HCT116 (cell line): ENCODE measurements at regions not wholly inside any gene's neighbourhood (a gene's known extent, or its start where the extent isn't known, plus 50 kb on each side); places are given as distances from the start of the nearest gene placed in this dataset.

ENCODE experiments used
- ATAC-seq: fragments of 200-7000 bp; cut with Tn5 transposase; 2 replicates; pipeline ENCODE4 v1.9.1; 2020; ENCODE audit warnings: mild to moderate bottlenecking, moderate library complexity
- BruUV-seq: library from RNA; stranded (reverse); fragments of 400-500 nt; replicated peaks from 2 replicates; lab custom pipeline; 2021; lab: Mats Ljungman, UMichigan
- CTCF ChIA-PET: fragments of 300-600 bp; sonication (Branson Sonifier 250); formaldehyde crosslinking; loops from one replicate; lab custom pipeline; 2021; ENCODE audit warnings: antibody characterized with exemption; lab: Charles Lee
- POLR2A ChIA-PET: fragments of 300-600, 350-600 bp; sonication (Branson Sonifier 250); formaldehyde crosslinking; loops from one replicate; lab custom pipeline; 2021; ENCODE audit warnings: antibody characterized with exemption; lab: Charles Lee
- RAD21 ChIA-PET, 2 experiments: fragments of 300-600 bp; sonication (Branson Sonifier 250); formaldehyde crosslinking; loops; one replicate each; lab custom pipeline; 2023; ENCODE audit warnings: low total read pairs in 2 of 2; ENCODE audit not compliant: uncharacterized antibody in 2 of 2, unreplicated experiment in 2 of 2, low non-redundant PET in 1 of 2; lab: Charles Lee
- DNase-seq: peaks from one replicate; pipeline ENCODE4 v3.0.0-alpha.2; 2010; ENCODE audit warnings: low read depth, low spot score
- H2AFZ ChIP-seq: fragments of 200-600 bp; shearing (Covaris generic), sonication (generic); 2 replicates; pipeline ENCODE4 v1.6.1; 2017; ENCODE audit warnings: low read depth, mixed run types, mixed read lengths, antibody characterized with exemption, low read length; ENCODE audit not compliant: poor library complexity, severe bottlenecking
- H3K27ac ChIP-seq: 2 replicates; pipeline ENCODE4 v1.5.1; 2012; ENCODE audit warnings: low read depth, low read length
- H3K27me3 ChIP-seq: fragments of 200-600 bp; sonication (generic); 2 replicates; pipeline ENCODE4 v1.6.1; 2016; ENCODE audit warnings: mixed run types, low read length, mixed read lengths; ENCODE audit not compliant: insufficient read depth
- H3K36me3 ChIP-seq, 2 experiments: fragments of 200-500 bp in 1 of 2; fragments of 200-600 bp in 1 of 2; sonication (Bioruptor generic) in 1 of 2; sonication (generic) in 1 of 2; 2 replicates each; pipeline versions ENCODE4 v1.5.1 to v1.6.1; 2014 to 2016; ENCODE audit warnings: low read length in 2 of 2, inconsistent platforms in 1 of 2, mixed read lengths in 1 of 2, mixed run types in 1 of 2; ENCODE audit not compliant: insufficient read depth in 2 of 2, control insufficient read depth in 1 of 2
- H3K4me1 ChIP-seq, 2 experiments: fragments of 200-600 bp in 1 of 2; sonication (generic) in 1 of 2; 2 replicates each; pipeline versions ENCODE4 v1.5.1 to v1.6.1; 2012 to 2017; ENCODE audit warnings: low read length in 2 of 2, inconsistent platforms in 1 of 2, mild to moderate bottlenecking in 1 of 2, mixed read lengths in 1 of 2, mixed run types in 1 of 2, moderate library complexity in 1 of 2; ENCODE audit not compliant: insufficient read depth in 2 of 2, control insufficient read depth in 1 of 2
- H3K4me2 ChIP-seq: fragments of 200-600 bp; sonication (generic); 2 replicates; pipeline ENCODE4 v1.6.1; 2017; ENCODE audit warnings: mixed run types, low read length, mixed read lengths
- H3K4me3 ChIP-seq, 2 experiments: fragments of 200-600 bp in 1 of 2; sonication (generic) in 1 of 2; replicated peaks in 1 of 2; 2 replicates each; pipeline ENCODE4 v1.5.1; 2011 to 2016; ENCODE audit warnings: low read length in 2 of 2, control low read depth in 1 of 2, low read depth in 1 of 2, mild to moderate bottlenecking in 1 of 2, mixed read lengths in 1 of 2, mixed run types in 1 of 2
- H3K79me2 ChIP-seq: fragments of 200-600 bp; sonication (generic); 2 replicates; pipeline ENCODE4 v1.6.1; 2017; ENCODE audit warnings: mild to moderate bottlenecking, mixed run types, low read length, moderate library complexity, mixed read lengths; ENCODE audit not compliant: insufficient read depth
- H3K9ac ChIP-seq: fragments of 200-600 bp; sonication (generic); 2 replicates; pipeline ENCODE4 v1.6.1; 2016; ENCODE audit warnings: low read length, mixed read lengths
- H3K9me2 ChIP-seq: fragments of 200-600 bp; sonication (generic), shearing (Covaris generic); 2 replicates; pipeline ENCODE4 v1.6.1; 2017; ENCODE audit warnings: mixed run types, mild to moderate bottlenecking, moderate library complexity; ENCODE audit not compliant: insufficient read depth
- H3K9me3 ChIP-seq, 2 experiments: fragments of 200-500 bp in 1 of 2; fragments of 200-600 bp in 1 of 2; sonication (Bioruptor generic) in 1 of 2; sonication (generic) in 1 of 2; 2 replicates each; pipeline ENCODE4 v1.6.1; 2014 to 2017; ENCODE audit warnings: low read length in 2 of 2, mixed read lengths in 2 of 2, inconsistent platforms in 1 of 2, low read depth in 1 of 2, mild to moderate bottlenecking in 1 of 2, mixed run types in 1 of 2, moderate library complexity in 1 of 2; ENCODE audit not compliant: control insufficient read depth in 1 of 2, insufficient read depth in 1 of 2
- H4K20me1 ChIP-seq: fragments of 200-600 bp; sonication (generic), shearing (Covaris generic); 2 replicates; pipeline ENCODE4 v1.6.1; 2017; ENCODE audit warnings: mixed run types, mild to moderate bottlenecking, moderate library complexity; ENCODE audit not compliant: insufficient read depth
- CTCF ChIP-seq, 3 experiments: fragments of 200-600 bp in 1 of 3; sonication (generic) in 1 of 3; IDR thresholded peaks in 2 of 3; conservative IDR thresholded peaks in 1 of 3; 2 replicates each; pipeline ENCODE4 v1.5.1; 2012 to 2017; ENCODE audit warnings: low read depth in 2 of 3, low read length in 2 of 3, antibody characterized with exemption in 1 of 3, borderline replicate concordance in 1 of 3, control low read depth in 1 of 3, mild to moderate bottlenecking in 1 of 3, mixed read lengths in 1 of 3, mixed run types in 1 of 3, moderate library complexity in 1 of 3; ENCODE audit not compliant: insufficient read depth in 1 of 3
- EGR1 ChIP-seq: IDR thresholded peaks from 2 replicates; pipeline ENCODE4 v1.6.1; 2012; ENCODE audit warnings: low read depth
- ELF1 ChIP-seq: IDR thresholded peaks from 2 replicates; pipeline ENCODE4 v1.6.1; 2012; ENCODE audit warnings: low read depth, borderline replicate concordance
- EZH2phosphoT487 ChIP-seq: fragments of 200-600 bp; IDR thresholded peaks from 2 replicates; pipeline ENCODE4 v1.6.1; 2018; ENCODE audit warnings: antibody characterized with exemption, borderline replicate concordance
- FOSL1 ChIP-seq: IDR thresholded peaks from 2 replicates; pipeline ENCODE4 v1.6.1; 2012; ENCODE audit warnings: low read depth
- JUND ChIP-seq: IDR thresholded peaks from 2 replicates; pipeline ENCODE4 v1.6.1; 2012
- RAD21 ChIP-seq: IDR thresholded peaks from 2 replicates; pipeline ENCODE4 v1.6.1; 2012; ENCODE audit warnings: low read depth, mild to moderate bottlenecking
- SIN3A ChIP-seq: IDR thresholded peaks from 2 replicates; pipeline ENCODE4 v1.6.1; 2012; ENCODE audit warnings: low read depth
- TCF7L2 ChIP-seq: IDR thresholded peaks from 2 replicates; pipeline ENCODE4 v1.7.0; 2011; ENCODE audit warnings: borderline replicate concordance, inconsistent platforms; ENCODE audit not compliant: insufficient read depth, insufficient read length; ENCODE audit errors: extremely low read depth
- ZBTB33 ChIP-seq: IDR thresholded peaks from 2 replicates; pipeline ENCODE4 v1.6.1; 2011; ENCODE audit warnings: mild to moderate bottlenecking, low read length, moderate library complexity; ENCODE audit not compliant: insufficient replicate concordance; ENCODE audit errors: extremely low read depth
- ZFX ChIP-seq: fragments of 450-650 bp; IDR thresholded peaks from 2 replicates; pipeline ENCODE4 v1.6.1; 2017
- intact Hi-C: fragments of 100-400 bp; cut with micrococcal nuclease; formaldehyde crosslinking; loops from 2 replicates; pipeline ENCODE4 v1.10.0; 2022

- no peak overlapping the region for H3K27ac ChIP-seq
These were observed 269.2 kb upstream of the HDAC4 start for GRCh38 chr2:239669899-239670460.

More at GRCh38 chr2:239669899-239670460, 269.2 kb upstream of the HDAC4 start:
- no peak for ATAC-seq
- CTCF ChIA-PET = no interaction called here
- Histone ChIP-seq H3K9me2 (no peaks in the 10 kb centered on the region), H3K79me2 (no peaks in the 10 kb centered on the region), H3K4me2 (no peak overlapping the region), H2AFZ (no peak overlapping the region), H3K4me1 (no peaks in the 10 kb centered on the region)
- POLR2A ChIA-PET = no interaction called here
- intact Hi-C loops = no loop called here
- RAD21 ChIA-PET = no interaction called here
- no peak for DNase-seq
- BruUV-seq = no TSS peak
- TF ChIP-seq ELF1 (no peak), CTCF (IDR thresholded peaks at IDR 0.05 in 2 of 3, conservative IDR thresholded peaks at IDR 0.05 in 1 of 3; ENCODE audit: borderline replicate concordance in 1 of 3, insufficient read depth in 1 of 3, low read depth in 2 of 3, low read length in 2 of 3) (no peak), SIN3A (no peak), EGR1 (no peak), FOSL1 (no peak), ZBTB33 (no peak), JUND (no peak), ZFX (no peak), RAD21 (no peak), EZH2phosphoT487 (no peak), TCF7L2 (no peak)
- TF ChIP-seq, all 23 proteins: peak for 0
- peaks cover 12% of the 10 kb centered on the region for H3K27me3 ChIP-seq
- no peak overlapping the region for H3K4me3 ChIP-seq
- no peaks in the 10 kb centered on the region for H4K20me1 ChIP-seq
- H3K9me3 ChIP-seq = no peaks in the 10 kb centered on the region
- H3K36me3 ChIP-seq = no peaks in the 10 kb centered on the region
- H3K9ac ChIP-seq = no peak overlapping the region
